ENCODE measurements at regions not wholly inside any gene's neighbourhood (a gene's known extent, or its start where the extent isn't known, plus 50 kb on each side); places are given as distances from the start of the nearest gene placed in this dataset.

GRCh38 chr4:181830404-181831035 is 412.7 kb upstream of the TENM3 start:
- TF ChIP-seq CTCF (IDR thresholded peaks at IDR 0.05 in 2 of 3, conservative IDR thresholded peaks at IDR 0.05 in 1 of 3; ENCODE audit: borderline replicate concordance in 1 of 3, insufficient read depth in 1 of 3, low read depth in 2 of 3, low read length in 2 of 3) (no peak), CEBPB (IDR thresholded peaks at IDR 0.05; ENCODE audit: low read depth) (no peak), POLR2AphosphoS5 (IDR thresholded peaks at IDR 0.05; ENCODE audit: low read depth, low read length) (no peak)

Measured in HCT116 (cell line).